PFSK-1 (cell line): ENCODE measurements at regions not wholly inside any gene's neighbourhood (a gene's known extent, or its start where the extent isn't known, plus 50 kb on each side); places are given as distances from the start of the nearest gene placed in this dataset.

Experiments
- FOXP2 ChIP-seq: optimal IDR thresholded peaks from 2 replicates; pipeline ENCODE3; 2011; ENCODE audit warnings: borderline replicate concordance, control low read depth, inconsistent platforms; ENCODE audit not compliant: insufficient read depth; ENCODE audit errors: extremely low read length, extremely low read depth
- POLR2AphosphoS5 ChIP-seq: IDR thresholded peaks from 2 replicates; pipeline ENCODE4 v1.6.1; 2012; ENCODE audit warnings: low read depth, mild to moderate bottlenecking, control low read depth, low read length, moderate library complexity
- SIN3A ChIP-seq: IDR thresholded peaks from 2 replicates; pipeline ENCODE4 v1.6.1; 2012; ENCODE audit warnings: mild to moderate bottlenecking, low read length, moderate library complexity, borderline replicate concordance; ENCODE audit not compliant: insufficient read depth
- TAF1 ChIP-seq: IDR thresholded peaks from 2 replicates; pipeline ENCODE4 v1.6.1; 2012; ENCODE audit warnings: low read length, control low read depth, borderline replicate concordance; ENCODE audit not compliant: insufficient read depth
- TF ChIP-seq, protein P1 (sequence below), 2 experiments: IDR thresholded peaks; 2 replicates each; pipeline versions ENCODE4 v1.6.1 to v1.8.0; 2011 to 2012; ENCODE audit warnings: low read depth in 2 of 2, low read length in 2 of 2, control low read depth in 1 of 2, inconsistent platforms in 1 of 2, mild to moderate bottlenecking in 1 of 2, moderate library complexity in 1 of 2; ENCODE audit not compliant: insufficient read depth in 1 of 2

DNA sequence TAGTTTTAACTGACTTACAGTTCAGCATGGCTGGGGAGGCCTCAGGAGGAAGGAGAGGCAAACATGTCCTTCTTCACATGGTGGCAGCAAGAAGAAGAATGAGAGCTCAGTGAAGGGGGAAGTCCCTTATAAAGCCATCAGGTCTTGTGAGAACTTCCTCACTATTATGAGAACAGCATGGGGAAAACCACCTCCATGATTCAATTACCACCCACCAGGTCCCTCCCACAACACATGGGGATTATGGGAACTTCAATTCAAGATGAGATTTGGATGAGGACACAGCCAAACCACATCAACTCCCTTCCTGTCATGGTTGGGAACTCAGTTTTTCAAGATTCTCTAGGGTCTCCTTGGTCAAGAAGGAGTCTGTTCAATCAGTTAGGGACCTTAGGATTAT lies 432.9 kb upstream of the CNTN5 start:
- no peak for TF ChIP-seq FOXP2
- TF ChIP-seq, protein P1, sequence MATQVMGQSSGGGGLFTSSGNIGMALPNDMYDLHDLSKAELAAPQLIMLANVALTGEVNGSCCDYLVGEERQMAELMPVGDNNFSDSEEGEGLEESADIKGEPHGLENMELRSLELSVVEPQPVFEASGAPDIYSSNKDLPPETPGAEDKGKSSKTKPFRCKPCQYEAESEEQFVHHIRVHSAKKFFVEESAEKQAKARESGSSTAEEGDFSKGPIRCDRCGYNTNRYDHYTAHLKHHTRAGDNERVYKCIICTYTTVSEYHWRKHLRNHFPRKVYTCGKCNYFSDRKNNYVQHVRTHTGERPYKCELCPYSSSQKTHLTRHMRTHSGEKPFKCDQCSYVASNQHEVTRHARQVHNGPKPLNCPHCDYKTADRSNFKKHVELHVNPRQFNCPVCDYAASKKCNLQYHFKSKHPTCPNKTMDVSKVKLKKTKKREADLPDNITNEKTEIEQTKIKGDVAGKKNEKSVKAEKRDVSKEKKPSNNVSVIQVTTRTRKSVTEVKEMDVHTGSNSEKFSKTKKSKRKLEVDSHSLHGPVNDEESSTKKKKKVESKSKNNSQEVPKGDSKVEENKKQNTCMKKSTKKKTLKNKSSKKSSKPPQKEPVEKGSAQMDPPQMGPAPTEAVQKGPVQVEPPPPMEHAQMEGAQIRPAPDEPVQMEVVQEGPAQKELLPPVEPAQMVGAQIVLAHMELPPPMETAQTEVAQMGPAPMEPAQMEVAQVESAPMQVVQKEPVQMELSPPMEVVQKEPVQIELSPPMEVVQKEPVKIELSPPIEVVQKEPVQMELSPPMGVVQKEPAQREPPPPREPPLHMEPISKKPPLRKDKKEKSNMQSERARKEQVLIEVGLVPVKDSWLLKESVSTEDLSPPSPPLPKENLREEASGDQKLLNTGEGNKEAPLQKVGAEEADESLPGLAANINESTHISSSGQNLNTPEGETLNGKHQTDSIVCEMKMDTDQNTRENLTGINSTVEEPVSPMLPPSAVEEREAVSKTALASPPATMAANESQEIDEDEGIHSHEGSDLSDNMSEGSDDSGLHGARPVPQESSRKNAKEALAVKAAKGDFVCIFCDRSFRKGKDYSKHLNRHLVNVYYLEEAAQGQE (IDR thresholded peaks at IDR 0.05; ENCODE audit: insufficient read depth in 1 of 2, low read depth in 2 of 2, low read length in 2 of 2), result no peak
- no peak for TF ChIP-seq SIN3A
- no peak for TF ChIP-seq TAF1
- TF ChIP-seq POLR2AphosphoS5, result no peak

DNA sequence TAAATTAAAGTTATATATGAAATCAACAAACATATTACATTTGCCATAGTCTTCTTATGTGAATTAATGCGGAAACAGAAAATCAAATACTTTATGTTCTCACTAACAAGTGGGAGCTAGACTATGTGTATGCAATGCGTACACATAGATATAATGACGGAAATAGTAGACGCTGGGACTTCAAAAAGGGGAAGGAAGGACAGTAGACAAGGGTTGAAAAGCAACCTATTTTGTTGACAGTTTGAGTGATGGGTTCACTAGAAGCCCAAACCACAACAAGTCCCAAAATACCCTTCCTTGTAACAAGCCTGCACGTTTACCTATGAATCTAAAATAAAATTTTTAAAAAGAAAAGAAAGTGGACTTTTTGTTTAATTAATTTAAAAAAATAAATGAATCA lies 430.8 kb upstream of the CNTN5 start:
- no peak for TF ChIP-seq SIN3A
- TF ChIP-seq TAF1, result no peak
- no peak for TF ChIP-seq FOXP2
- no peak for TF ChIP-seq POLR2AphosphoS5
- TF ChIP-seq, protein P1 (IDR thresholded peaks at IDR 0.05; ENCODE audit: insufficient read depth in 1 of 2, low read depth in 2 of 2, low read length in 2 of 2), result no peak

DNA sequence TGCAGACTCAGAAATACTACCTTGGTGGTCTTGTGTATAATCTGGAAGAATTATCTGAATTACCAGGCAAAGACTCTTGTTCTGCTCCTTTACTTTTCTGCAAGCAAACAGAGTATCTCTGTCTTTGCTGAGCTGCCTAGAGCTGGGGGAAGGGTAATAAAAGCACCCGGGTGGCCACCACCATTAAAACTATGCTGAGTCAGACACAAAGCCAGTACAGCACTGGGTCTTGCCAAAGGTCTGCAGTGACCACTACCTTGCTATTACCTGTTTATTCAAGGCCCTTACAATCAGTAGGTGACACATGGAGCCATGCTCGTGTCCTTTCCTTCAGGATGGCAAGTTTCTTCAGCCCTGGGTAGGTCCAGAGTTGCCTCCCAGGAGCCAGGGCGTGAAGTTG lies 420.6 kb upstream of the CNTN5 start:
- TF ChIP-seq POLR2AphosphoS5, result no peak
- no peak for TF ChIP-seq TAF1
- no peak for TF ChIP-seq FOXP2
- TF ChIP-seq, protein P1 (IDR thresholded peaks at IDR 0.05; ENCODE audit: insufficient read depth in 1 of 2, low read depth in 2 of 2, low read length in 2 of 2), result no peak

DNA sequence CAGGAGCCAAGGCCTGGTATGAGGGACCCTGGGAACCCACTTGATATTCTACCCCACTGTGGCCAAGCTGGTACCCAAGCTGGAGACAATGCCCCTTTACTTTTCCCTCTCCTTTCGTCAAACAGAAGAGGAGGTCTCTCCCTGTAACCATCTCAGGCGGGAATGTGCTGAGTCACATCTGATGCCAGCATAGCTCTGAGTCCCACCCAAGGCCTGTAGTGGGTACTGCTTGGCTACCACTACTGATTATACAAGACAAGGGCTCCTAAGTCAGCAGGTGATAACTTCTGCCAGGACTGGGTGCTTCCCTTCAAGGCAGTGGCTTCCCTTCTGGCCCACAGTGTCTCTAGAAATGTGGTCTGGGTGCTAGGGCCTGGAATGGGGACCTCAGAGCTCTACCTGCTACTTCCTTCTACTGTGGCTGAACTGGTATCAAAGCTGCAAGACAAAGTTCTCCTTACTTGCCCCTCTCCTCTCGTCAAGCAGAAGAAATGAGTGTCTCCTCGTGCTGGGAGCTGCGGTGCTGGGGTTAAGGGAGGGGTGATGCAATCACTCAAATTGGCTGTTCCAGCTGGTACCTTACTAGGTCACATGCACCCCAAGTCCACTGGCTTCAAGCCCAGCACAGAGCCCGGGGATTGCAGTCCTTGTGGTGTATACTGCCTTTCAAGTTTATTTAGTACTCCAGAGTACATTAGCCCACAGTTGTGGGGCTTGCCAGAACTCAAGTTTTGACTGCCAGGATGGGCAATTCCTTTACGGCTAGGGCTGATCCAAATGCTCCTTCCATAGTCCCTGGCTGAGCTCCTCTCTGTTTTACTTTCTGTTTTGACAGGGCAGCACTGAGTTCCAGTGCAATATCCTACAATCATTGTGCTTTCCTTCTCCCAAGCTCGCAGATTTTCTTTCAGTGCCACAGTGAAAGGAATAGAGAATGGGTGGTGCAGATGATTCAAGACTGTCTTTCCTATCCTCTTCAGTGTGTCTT lies 419.7 kb upstream of the CNTN5 start:
- TF ChIP-seq TAF1 (no peak), FOXP2 (no peak), SIN3A (no peak), POLR2AphosphoS5 (no peak)
- TF ChIP-seq, protein P1 (IDR thresholded peaks at IDR 0.05; ENCODE audit: insufficient read depth in 1 of 2, low read depth in 2 of 2, low read length in 2 of 2), result no peak
